ENCODE measurements at regions not wholly inside any gene's neighbourhood (a gene's known extent, or its start where the extent isn't known, plus 50 kb on each side); places are given as distances from the start of the nearest gene placed in this dataset.
"Not testable (repeated sequence)": the region's sequence is repeated elsewhere in the genome, so short reads cannot be mapped to it uniquely, and the experiment has no call there.

DNA sequence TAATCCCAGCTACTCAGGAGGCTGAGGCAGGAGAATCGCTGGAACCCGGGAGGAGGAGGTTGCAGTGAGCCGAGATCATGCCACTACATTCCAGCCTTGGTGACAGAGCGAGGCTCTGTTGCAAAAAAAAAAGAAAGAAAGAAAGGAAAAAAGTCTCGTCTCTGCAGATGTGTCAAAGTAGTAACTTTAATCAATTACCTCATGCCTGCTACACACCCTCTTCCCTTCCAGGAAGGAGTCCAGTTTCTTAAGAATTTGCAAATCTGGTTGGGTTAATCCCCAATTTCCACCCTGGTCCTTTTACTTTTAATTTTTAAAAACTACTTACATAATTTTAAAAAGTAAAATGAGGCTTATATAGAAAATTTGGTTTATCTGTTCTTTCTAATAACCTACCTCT is 234.5 kb upstream of the KITLG start:
- no peaks in the 10 kb centered on the region for H3K27me3 ChIP-seq (replicated peaks; ENCODE audit: control insufficient read depth, insufficient read depth, low read length)

DNA sequence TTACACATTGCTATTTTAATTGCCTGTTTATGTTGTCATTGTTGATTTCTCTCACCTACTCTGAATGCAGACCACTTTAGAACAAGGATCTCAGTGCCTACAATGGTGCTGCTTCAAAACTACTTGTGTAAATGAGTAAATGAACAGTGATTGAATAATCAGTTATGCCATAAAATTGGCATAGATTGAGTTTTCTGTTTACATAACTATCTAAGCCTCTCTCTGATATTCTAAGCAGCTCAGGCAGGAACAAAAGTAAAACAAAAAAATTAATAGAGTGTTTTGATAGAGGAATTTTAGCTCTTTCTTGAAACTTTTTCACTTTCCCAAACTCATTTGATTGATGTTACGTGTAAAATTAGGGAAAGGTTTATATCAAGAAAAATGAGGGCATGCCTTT is 232.3 kb upstream of the KITLG start:
- H3K4me3 ChIP-seq (replicated peaks; ENCODE audit: low read depth, low read length): no peak overlapping the region
- H3K36me3 ChIP-seq (ENCODE audit: control insufficient read depth, insufficient read depth, low read length): no peaks in the 10 kb centered on the region
- TF ChIP-seq, protein P1, sequence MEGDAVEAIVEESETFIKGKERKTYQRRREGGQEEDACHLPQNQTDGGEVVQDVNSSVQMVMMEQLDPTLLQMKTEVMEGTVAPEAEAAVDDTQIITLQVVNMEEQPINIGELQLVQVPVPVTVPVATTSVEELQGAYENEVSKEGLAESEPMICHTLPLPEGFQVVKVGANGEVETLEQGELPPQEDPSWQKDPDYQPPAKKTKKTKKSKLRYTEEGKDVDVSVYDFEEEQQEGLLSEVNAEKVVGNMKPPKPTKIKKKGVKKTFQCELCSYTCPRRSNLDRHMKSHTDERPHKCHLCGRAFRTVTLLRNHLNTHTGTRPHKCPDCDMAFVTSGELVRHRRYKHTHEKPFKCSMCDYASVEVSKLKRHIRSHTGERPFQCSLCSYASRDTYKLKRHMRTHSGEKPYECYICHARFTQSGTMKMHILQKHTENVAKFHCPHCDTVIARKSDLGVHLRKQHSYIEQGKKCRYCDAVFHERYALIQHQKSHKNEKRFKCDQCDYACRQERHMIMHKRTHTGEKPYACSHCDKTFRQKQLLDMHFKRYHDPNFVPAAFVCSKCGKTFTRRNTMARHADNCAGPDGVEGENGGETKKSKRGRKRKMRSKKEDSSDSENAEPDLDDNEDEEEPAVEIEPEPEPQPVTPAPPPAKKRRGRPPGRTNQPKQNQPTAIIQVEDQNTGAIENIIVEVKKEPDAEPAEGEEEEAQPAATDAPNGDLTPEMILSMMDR (IDR thresholded peaks at IDR 0.05; ENCODE audit: insufficient read depth, low read length, poor library complexity, severe bottlenecking): no peak
- no peak for DNase-seq (ENCODE audit: extremely low read depth, insufficient read length)
- no peaks in the 10 kb centered on the region for H3K27me3 ChIP-seq (replicated peaks; ENCODE audit: control insufficient read depth, insufficient read depth, low read length)

More for the DNA sequence above, 234.5 kb upstream of the KITLG start:
- DNase-seq (ENCODE audit: extremely low read depth, insufficient read length): no peak
- TF ChIP-seq, protein P1 (IDR thresholded peaks at IDR 0.05; ENCODE audit: insufficient read depth, low read length, poor library complexity, severe bottlenecking): no peak
- H3K4me3 ChIP-seq (replicated peaks; ENCODE audit: low read depth, low read length): no peak overlapping the region
- H3K36me3 ChIP-seq (ENCODE audit: control insufficient read depth, insufficient read depth, low read length): no peaks in the 10 kb centered on the region

DNA sequence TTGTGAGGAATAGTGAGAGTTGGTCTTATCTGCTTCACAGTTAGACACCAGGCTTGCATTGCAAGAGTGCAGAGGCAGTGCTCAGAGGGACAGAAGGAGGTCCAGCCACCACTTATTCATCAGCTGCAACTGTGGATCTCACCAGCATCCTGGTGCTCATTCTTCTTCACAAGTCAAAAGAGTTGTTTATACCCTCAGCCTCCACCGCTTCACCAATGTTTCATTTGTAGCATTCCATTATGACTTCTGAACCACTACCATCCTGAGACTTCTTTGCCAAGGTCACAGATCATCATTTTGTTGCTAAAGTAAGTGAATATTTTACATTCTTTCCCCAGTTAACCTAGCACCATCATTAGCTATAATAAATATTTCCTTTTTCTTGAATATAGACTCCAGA is 230.5 kb upstream of the KITLG start:
- no peak for DNase-seq (ENCODE audit: extremely low read depth, insufficient read length)
- no peak overlapping the region for H3K4me3 ChIP-seq (replicated peaks; ENCODE audit: low read depth, low read length)
- TF ChIP-seq, protein P1 (IDR thresholded peaks at IDR 0.05; ENCODE audit: insufficient read depth, low read length, poor library complexity, severe bottlenecking): no peak
- no peaks in the 10 kb centered on the region for H3K36me3 ChIP-seq (ENCODE audit: control insufficient read depth, insufficient read depth, low read length)
- no peaks in the 10 kb centered on the region for H3K27me3 ChIP-seq (replicated peaks; ENCODE audit: control insufficient read depth, insufficient read depth, low read length)

DNA sequence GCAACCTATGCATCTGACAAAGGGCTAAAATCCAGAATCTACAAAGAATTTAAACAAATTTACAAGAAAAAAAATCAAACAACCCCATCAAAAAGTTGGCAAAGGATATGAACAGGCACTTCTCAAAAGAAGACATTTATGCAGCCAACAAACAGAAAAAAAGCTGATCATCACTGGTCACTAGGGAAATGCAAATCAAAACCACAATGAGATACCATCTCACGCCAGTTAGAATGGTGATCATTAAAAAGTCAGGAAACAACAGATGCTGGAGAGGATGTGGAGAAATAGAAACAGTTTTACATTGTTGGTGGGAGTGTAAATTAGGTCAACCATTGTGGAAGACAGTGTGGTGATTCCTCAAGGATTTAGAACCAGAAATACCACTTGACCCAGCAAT is 229.6 kb upstream of the KITLG start:
- not testable (repeated sequence) for H3K27me3 ChIP-seq (replicated peaks; ENCODE audit: control insufficient read depth, insufficient read depth, low read length); H3K4me3 ChIP-seq (replicated peaks; ENCODE audit: low read depth, low read length); H3K36me3 ChIP-seq (ENCODE audit: control insufficient read depth, insufficient read depth, low read length)

DNA sequence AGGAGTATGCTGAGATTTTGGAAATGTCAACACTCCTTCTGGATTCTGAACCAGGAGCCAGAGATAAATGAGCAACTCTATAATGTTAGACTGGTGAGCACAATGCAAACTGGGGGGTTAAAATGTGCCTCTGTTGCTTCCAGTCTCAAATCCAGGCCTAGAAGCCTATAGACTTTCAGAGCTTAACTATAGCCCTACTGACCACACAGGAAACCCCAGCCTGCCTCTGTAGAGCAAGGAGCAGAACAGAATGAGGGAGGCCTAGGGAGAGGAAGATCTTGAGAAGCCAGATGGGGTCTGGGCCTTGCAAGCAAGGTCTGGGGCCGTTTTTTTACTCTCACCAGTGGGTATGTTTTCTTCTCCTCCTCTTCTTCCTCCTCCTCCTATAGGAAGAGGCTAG is 225.4 kb upstream of the KITLG start:
- TF ChIP-seq, protein P1 (IDR thresholded peaks at IDR 0.05; ENCODE audit: insufficient read depth, low read length, poor library complexity, severe bottlenecking): no peak
- DNase-seq (ENCODE audit: extremely low read depth, insufficient read length): no peak

More for the DNA sequence above, 229.6 kb upstream of the KITLG start:
- not testable (repeated sequence) for DNase-seq (ENCODE audit: extremely low read depth, insufficient read length)

DNA sequence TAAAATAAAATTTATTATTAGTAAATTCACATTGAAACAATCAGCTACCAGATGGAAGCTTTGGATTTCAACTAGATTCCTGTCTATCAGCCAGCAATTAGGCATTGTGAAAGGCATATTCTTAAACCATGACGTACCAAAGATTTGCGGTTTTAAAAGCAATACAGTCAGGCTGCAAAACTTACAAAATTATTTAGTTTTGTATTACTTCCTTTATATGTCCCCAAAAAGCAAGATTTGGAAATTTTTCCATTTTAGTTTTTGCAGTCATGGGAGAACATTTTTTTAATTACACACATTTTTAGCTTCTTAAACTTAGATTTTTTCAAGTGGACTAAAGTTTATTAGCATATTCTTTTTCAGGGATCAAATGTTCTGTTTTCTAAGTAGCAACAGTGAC is 225.0 kb upstream of the KITLG start:
- Histone ChIP-seq H3K4me3 (replicated peaks; ENCODE audit: low read depth, low read length) (no peak overlapping the region), H3K27me3 (replicated peaks; ENCODE audit: control insufficient read depth, insufficient read depth, low read length) (no peaks in the 10 kb centered on the region), H3K36me3 (ENCODE audit: control insufficient read depth, insufficient read depth, low read length) (no peaks in the 10 kb centered on the region)
- DNase-seq (ENCODE audit: extremely low read depth, insufficient read length): no peak
- TF ChIP-seq, protein P1 (IDR thresholded peaks at IDR 0.05; ENCODE audit: insufficient read depth, low read length, poor library complexity, severe bottlenecking): no peak

More for the DNA sequence above, 225.4 kb upstream of the KITLG start:
- Histone ChIP-seq H3K4me3 (replicated peaks; ENCODE audit: low read depth, low read length) (no peak overlapping the region), H3K36me3 (ENCODE audit: control insufficient read depth, insufficient read depth, low read length) (no peaks in the 10 kb centered on the region), H3K27me3 (replicated peaks; ENCODE audit: control insufficient read depth, insufficient read depth, low read length) (no peaks in the 10 kb centered on the region)

Measured in GM06990 (cell line).